Naive thymus-derived CD4-positive, alpha-beta T cell (primary cell): ENCODE measurements at regions not wholly inside any gene's neighbourhood (a gene's known extent, or its start where the extent isn't known, plus 50 kb on each side); places are given as distances from the start of the nearest gene placed in this dataset.

ENCODE experiments used
- ATAC-seq: fragments of 150-1000 bp; cut with Tn5 transposase; 2 replicates; pipeline ENCODE4 v1.10.0; 2021; ENCODE audit warnings: mild to moderate bottlenecking, moderate library complexity
- CTCF ChIA-PET: fragments of 350-600 bp; sonication (Branson Sonifier 250); formaldehyde crosslinking; loops from one replicate; lab custom pipeline; 2021; ENCODE audit warnings: antibody characterized with exemption; lab: Charles Lee
- POLR2A ChIA-PET: fragments of 350-600 bp; sonication (Branson Sonifier 250); formaldehyde crosslinking; loops from one replicate; lab custom pipeline; 2021; ENCODE audit warnings: antibody characterized with exemption, inconsistent platforms; lab: Charles Lee
- DNase-seq, 9 donors: peaks; one replicate each; pipeline versions ENCODE4 v3.0.0 to v3.0.0-alpha.2; 2020 to 2022; ENCODE audit warnings: mixed read lengths in 1 of 9
- H3K27ac ChIP-seq: one replicate; pipeline ENCODE4 v1.7.0; 2013; ENCODE audit warnings: mild to moderate bottlenecking, low read depth, low read length, moderate library complexity
- H3K27me3 ChIP-seq, 2 donors: one replicate each; pipeline ENCODE4 v1.7.0; 2013; ENCODE audit warnings: low read length in 2 of 2, mild to moderate bottlenecking in 2 of 2, moderate library complexity in 2 of 2; ENCODE audit not compliant: control insufficient read depth in 2 of 2, insufficient read depth in 2 of 2
- H3K36me3 ChIP-seq, 3 experiments: 1 replicate in 2 of 3; 2 replicates in 1 of 3; pipeline ENCODE4 v1.7.0; 2013; ENCODE audit warnings: low read length in 3 of 3, mild to moderate bottlenecking in 3 of 3, moderate library complexity in 1 of 3; ENCODE audit not compliant: insufficient read depth in 3 of 3, control insufficient read depth in 2 of 3
- H3K4me1 ChIP-seq, 2 donors: one replicate each; pipeline ENCODE4 v1.7.0; 2013; ENCODE audit warnings: low read length in 2 of 2, mild to moderate bottlenecking in 2 of 2, moderate library complexity in 1 of 2; ENCODE audit not compliant: control insufficient read depth in 2 of 2, insufficient read depth in 2 of 2
- H3K4me3 ChIP-seq: 2 replicates; pipeline ENCODE4 v1.7.0; 2013; ENCODE audit warnings: mild to moderate bottlenecking, low read length
- H3K9me3 ChIP-seq, 3 experiments: 1 replicate in 2 of 3; 2 replicates in 1 of 3; pipeline ENCODE4 v1.7.0; 2013; ENCODE audit warnings: low read length in 3 of 3; ENCODE audit not compliant: control insufficient read depth in 2 of 3
- H3K27ac Mint-ChIP-seq, 9 donors: one replicate each; pipeline ENCODE4 v1.8.0; 2020 to 2022; ENCODE audit warnings: mixed read lengths in 9 of 9, mild to moderate bottlenecking in 8 of 9, moderate library complexity in 5 of 9, inconsistent platforms in 2 of 9
- H3K27me3 Mint-ChIP-seq, 5 donors: one replicate each; pipeline ENCODE4 v1.8.0; 2021 to 2022; ENCODE audit warnings: mixed read lengths in 5 of 5, mild to moderate bottlenecking in 1 of 5
- H3K36me3 Mint-ChIP-seq, 5 donors: one replicate each; pipeline ENCODE4 v1.8.0; 2020 to 2022; ENCODE audit warnings: mixed read lengths in 5 of 5, mild to moderate bottlenecking in 3 of 5, inconsistent platforms in 1 of 5
- H3K4me1 Mint-ChIP-seq, 7 donors: one replicate each; pipeline ENCODE4 v1.8.0; 2020 to 2022; ENCODE audit warnings: mixed read lengths in 7 of 7, mild to moderate bottlenecking in 3 of 7, inconsistent platforms in 1 of 7
- H3K4me3 Mint-ChIP-seq, 10 donors: one replicate each; pipeline ENCODE4 v1.8.0; 2020 to 2022; ENCODE audit warnings: mild to moderate bottlenecking in 10 of 10, mixed read lengths in 10 of 10, moderate library complexity in 6 of 10, inconsistent platforms in 2 of 10
- H3K9me3 Mint-ChIP-seq, 11 donors: one replicate each; pipeline ENCODE4 v1.8.0; 2020 to 2022; ENCODE audit warnings: mixed read lengths in 11 of 11, mild to moderate bottlenecking in 4 of 11, inconsistent platforms in 1 of 11, moderate library complexity in 1 of 11
- intact Hi-C, 2 donors: fragments of 100-400 bp; cut with micrococcal nuclease; formaldehyde crosslinking; loops; one replicate each; pipeline ENCODE4 v1.15.1; 2023

DNA sequence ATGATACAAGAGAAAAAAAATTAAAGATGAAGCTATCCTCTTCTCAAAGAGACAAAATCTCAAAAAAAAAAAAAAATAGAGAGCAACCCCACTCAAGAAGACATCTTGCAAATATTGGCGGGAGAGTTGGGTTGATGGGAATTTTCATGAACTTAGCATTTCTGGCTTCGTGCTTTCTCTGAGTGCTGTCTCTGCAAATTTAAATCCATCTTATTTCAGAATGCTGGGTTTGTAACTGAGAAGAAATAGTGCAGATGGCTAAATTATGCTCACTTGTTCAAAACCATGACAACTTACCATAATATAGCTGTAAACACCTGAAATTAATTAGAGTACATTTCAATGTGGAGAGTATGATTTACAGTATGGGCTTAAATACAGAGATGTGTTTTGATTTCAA lies 484.8 kb upstream of the CELF2 start:
- POLR2A ChIA-PET: no interaction called here
- ATAC-seq: no peak
- intact Hi-C loops: no loop called here
- Mint-ChIP-seq H3K4me3 (no peak overlapping the region), H3K4me1 (no peaks in the 10 kb centered on the region), H3K36me3 (no peaks in the 10 kb centered on the region), H3K9me3 (peaks cover 0 to 2% (median 0%) of the 10 kb centered on the region in 11 donors), H3K27ac (no peak overlapping the region), H3K27me3 (peaks cover 0 to 10% (median 8%) of the 10 kb centered on the region in 5 donors)
- no peak overlapping the region for H3K27ac ChIP-seq
- H3K4me3 ChIP-seq: no peak overlapping the region
- no peaks in the 10 kb centered on the region for H3K4me1 ChIP-seq
- no peaks in the 10 kb centered on the region for H3K9me3 ChIP-seq
- no peak for DNase-seq
- no peaks in the 10 kb centered on the region for H3K36me3 ChIP-seq
- H3K27me3 ChIP-seq: no peaks in the 10 kb centered on the region
- CTCF ChIA-PET: no interaction called here

DNA sequence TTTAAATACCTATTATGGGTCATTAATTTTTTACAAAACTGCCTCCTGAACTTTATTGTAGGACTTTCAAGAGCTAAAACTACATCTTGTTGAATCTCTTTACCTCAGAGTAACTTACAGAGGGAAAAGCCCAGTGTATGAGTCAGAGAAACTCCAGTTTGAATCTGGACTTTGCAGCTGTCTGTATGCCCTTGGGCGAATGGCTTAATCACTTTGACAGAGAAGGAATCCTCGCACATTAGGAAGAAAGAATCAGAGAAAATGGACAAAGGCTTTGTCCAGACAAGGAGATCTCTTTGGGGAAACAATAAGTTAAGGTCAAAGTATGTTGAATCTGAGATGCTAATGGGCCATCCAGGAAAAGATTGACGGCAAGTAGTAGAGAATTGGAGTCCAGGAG lies 484.2 kb upstream of the CELF2 start:
- no peak overlapping the region for H3K27ac Mint-ChIP-seq
- ATAC-seq: no peak
- no peaks in the 10 kb centered on the region for H3K9me3 ChIP-seq
- peaks cover 0 to 10% (median 8%) of the 10 kb centered on the region in 5 donors for H3K27me3 Mint-ChIP-seq
- no peaks in the 10 kb centered on the region for H3K36me3 ChIP-seq
- ChIA-PET POLR2A (no interaction called here), CTCF (no interaction called here)
- no peak overlapping the region for H3K4me3 ChIP-seq
- no peaks in the 10 kb centered on the region for H3K4me1 Mint-ChIP-seq
- no peaks in the 10 kb centered on the region for H3K36me3 Mint-ChIP-seq
- DNase-seq: no peak
- H3K9me3 Mint-ChIP-seq: peaks cover 0 to 2% (median 0%) of the 10 kb centered on the region in 11 donors
- H3K27me3 ChIP-seq: no peaks in the 10 kb centered on the region
- intact Hi-C loops: no loop called here
- no peak overlapping the region for H3K27ac ChIP-seq
- no peak overlapping the region for H3K4me3 Mint-ChIP-seq
- no peaks in the 10 kb centered on the region for H3K4me1 ChIP-seq

DNA sequence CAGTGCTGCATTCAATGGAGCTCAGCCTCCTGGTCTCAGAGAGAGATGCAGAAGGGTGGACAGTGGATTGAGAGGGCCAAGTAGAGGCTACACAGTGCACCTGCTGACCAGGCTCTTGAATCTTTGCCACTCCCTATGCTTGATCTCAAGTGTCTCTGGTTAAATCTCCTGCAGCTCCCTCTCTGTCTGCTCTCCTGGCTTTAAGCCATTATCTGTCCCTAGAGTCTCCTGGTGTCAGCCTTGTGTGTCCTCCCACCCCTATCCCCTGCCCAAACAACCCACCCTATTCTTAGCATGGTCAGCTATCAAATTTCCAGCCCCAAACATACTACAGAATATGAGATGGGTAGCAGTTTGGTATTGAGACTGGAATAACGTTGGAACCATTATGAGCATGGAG lies 479.3 kb upstream of the CELF2 start:
- DNase-seq (no peak), ATAC-seq (no peak)
- Mint-ChIP-seq H3K27ac (no peak overlapping the region), H3K27me3 (peaks cover 0 to 27% (median 5%) of the 10 kb centered on the region in 5 donors), H3K4me1 (no peaks in the 10 kb centered on the region), H3K4me3 (no peak overlapping the region), H3K36me3 (no peaks in the 10 kb centered on the region), H3K9me3 (peaks cover 0 to 3% (median 0%) of the 10 kb centered on the region in 11 donors)
- ChIA-PET CTCF (no interaction called here), POLR2A (no interaction called here)
- no peaks in the 10 kb centered on the region for H3K9me3 ChIP-seq
- H3K36me3 ChIP-seq: no peaks in the 10 kb centered on the region
- H3K4me3 ChIP-seq: no peak overlapping the region
- H3K27me3 ChIP-seq: no peaks in the 10 kb centered on the region
- H3K4me1 ChIP-seq: no peaks in the 10 kb centered on the region
- intact Hi-C loops: no loop called here
- no peak overlapping the region for H3K27ac ChIP-seq

DNA sequence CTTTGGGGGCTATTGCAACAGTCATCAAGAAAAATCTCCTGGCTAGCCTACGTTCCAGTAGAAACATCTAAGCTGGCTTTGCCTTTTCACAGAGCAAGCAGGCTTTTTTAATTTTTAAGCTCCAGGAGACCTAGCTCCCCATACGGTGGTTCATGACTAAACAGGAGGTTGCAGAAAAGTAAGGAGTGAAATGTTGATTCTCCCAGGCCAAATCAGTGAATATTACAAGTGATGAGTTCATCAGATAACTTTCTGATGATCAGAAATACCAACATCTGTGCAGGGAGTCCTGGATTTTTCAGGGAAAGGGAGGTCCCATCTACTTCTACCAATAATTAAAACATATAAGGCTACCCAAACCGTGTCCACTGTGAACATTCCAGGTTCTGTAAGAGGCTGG lies 477.3 kb upstream of the CELF2 start:
- H3K4me1 ChIP-seq: no peaks in the 10 kb centered on the region
- peaks cover 0 to 38% (median 5%) of the 10 kb centered on the region in 5 donors for H3K27me3 Mint-ChIP-seq
- intact Hi-C loops: no loop called here
- ChIA-PET CTCF (no interaction called here), POLR2A (interaction anchor here (0.8 kb wide), 1 partner anchor 43 kb away, joined by 3 read pairs; no protein-coding TSS in a partner anchor)
- H3K4me1 Mint-ChIP-seq: no peaks in the 10 kb centered on the region
- ATAC-seq (no peak), DNase-seq (no peak)
- no peak overlapping the region for H3K27ac Mint-ChIP-seq
- H3K4me3 Mint-ChIP-seq: no peak overlapping the region
- H3K36me3 Mint-ChIP-seq: no peaks in the 10 kb centered on the region
- H3K36me3 ChIP-seq: no peaks in the 10 kb centered on the region
- no peaks in the 10 kb centered on the region for H3K9me3 ChIP-seq
- no peaks in the 10 kb centered on the region for H3K27me3 ChIP-seq
- H3K9me3 Mint-ChIP-seq: peaks cover 0 to 3% (median 0%) of the 10 kb centered on the region in 11 donors
- H3K27ac ChIP-seq: no peak overlapping the region
- H3K4me3 ChIP-seq: no peak overlapping the region

DNA sequence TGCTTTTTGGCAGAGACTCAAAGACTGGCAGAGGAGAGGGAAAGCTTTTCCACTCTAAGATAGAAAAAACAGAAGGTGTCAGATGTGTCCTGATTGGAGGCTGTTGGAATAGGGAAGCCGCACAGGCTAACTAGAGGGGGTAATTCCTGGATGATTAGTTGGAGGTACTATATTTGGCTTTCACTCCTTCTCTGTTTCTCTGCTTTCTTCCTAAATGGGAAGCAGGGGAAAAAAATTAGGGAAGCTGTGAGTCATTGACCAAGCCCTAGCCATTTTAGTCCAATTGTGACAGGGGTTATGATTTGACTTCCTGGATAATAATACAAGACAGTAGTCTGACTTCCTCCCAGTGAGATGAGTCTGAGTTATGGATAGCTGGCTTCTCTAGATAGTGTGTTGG lies 475.2 kb upstream of the CELF2 start:
- Histone ChIP-seq H3K4me3 (no peak overlapping the region), H3K27ac (no peak overlapping the region), H3K27me3 (no peaks in the 10 kb centered on the region), H3K36me3 (no peaks in the 10 kb centered on the region), H3K9me3 (no peaks in the 10 kb centered on the region), H3K4me1 (no peaks in the 10 kb centered on the region)
- no peak for ATAC-seq
- Mint-ChIP-seq H3K9me3 (peaks cover 0 to 3% (median 0%) of the 10 kb centered on the region in 11 donors), H3K36me3 (no peaks in the 10 kb centered on the region), H3K4me1 (no peaks in the 10 kb centered on the region), H3K27me3 (peaks cover 0 to 36% (median 5%) of the 10 kb centered on the region in 5 donors), H3K4me3 (no peak overlapping the region), H3K27ac (no peak overlapping the region)
- no peak for DNase-seq
- ChIA-PET CTCF (no interaction called here), POLR2A (no interaction called here)
- intact Hi-C loops: no loop called here

DNA sequence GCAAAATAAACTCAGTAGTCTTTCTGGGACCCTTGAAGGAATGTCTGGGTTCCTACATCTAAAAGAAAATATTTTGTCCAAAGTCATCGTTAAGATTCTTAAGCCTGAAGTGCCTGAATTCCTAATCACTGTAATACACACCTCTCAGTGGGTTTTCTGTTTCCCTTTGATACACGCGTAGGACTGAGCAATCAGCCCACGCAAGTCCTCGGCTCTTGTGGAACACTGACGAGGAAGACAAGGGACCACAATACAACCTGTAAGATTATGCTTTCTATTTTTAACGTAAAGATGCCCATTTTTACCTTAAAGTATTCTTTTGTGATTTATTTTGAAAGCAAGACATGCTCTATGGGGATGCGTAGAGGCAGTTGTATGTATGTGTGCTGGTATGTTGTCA lies 472.8 kb upstream of the CELF2 start:
- POLR2A ChIA-PET: no interaction called here
- DNase-seq: no peak
- no peaks in the 10 kb centered on the region for H3K36me3 Mint-ChIP-seq
- H3K27me3 Mint-ChIP-seq: peaks cover 0 to 39% (median 5%) of the 10 kb centered on the region in 5 donors
- peaks cover 0 to 3% (median 0%) of the 10 kb centered on the region in 11 donors for H3K9me3 Mint-ChIP-seq
- no peaks in the 10 kb centered on the region for H3K36me3 ChIP-seq
- no peaks in the 10 kb centered on the region for H3K4me1 Mint-ChIP-seq
- CTCF ChIA-PET: no interaction called here
- H3K4me3 ChIP-seq: no peak overlapping the region
- no peaks in the 10 kb centered on the region for H3K27me3 ChIP-seq
- H3K4me1 ChIP-seq: no peaks in the 10 kb centered on the region
- H3K9me3 ChIP-seq: no peaks in the 10 kb centered on the region
- intact Hi-C loops: no loop called here
- no peak overlapping the region for H3K27ac Mint-ChIP-seq
- no peak overlapping the region for H3K27ac ChIP-seq
- ATAC-seq: no peak
- H3K4me3 Mint-ChIP-seq: no peak overlapping the region

DNA sequence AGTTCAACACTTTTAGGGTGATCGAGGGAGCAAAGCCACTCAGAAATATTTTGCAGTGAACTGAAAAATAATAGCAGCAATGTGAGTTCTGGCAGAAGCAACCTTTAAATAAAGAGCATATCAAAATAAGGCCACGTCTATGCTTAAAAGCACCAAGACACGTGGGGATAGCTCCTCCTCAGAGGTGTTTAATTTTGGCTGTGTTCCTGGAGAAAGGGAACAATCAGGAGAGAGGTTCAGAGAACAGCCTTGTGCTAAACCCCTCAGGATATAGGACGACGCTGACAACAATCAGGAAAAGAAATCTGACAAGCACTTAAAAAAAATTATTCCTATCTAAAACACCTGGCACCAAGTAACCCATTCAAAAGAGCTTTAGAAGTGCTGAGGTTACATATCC lies 471.9 kb upstream of the CELF2 start:
- no peak overlapping the region for H3K27ac ChIP-seq
- no peak for DNase-seq
- CTCF ChIA-PET: no interaction called here
- peaks cover 0 to 32% (median 6%) of the 10 kb centered on the region in 5 donors for H3K27me3 Mint-ChIP-seq
- no peaks in the 10 kb centered on the region for H3K27me3 ChIP-seq
- no peak overlapping the region for H3K4me3 ChIP-seq
- no peaks in the 10 kb centered on the region for H3K9me3 ChIP-seq
- H3K36me3 Mint-ChIP-seq: no peaks in the 10 kb centered on the region
- no peak for ATAC-seq
- no peaks in the 10 kb centered on the region for H3K4me1 Mint-ChIP-seq
- no peak overlapping the region for H3K27ac Mint-ChIP-seq
- POLR2A ChIA-PET: no interaction called here
- intact Hi-C loops: no loop called here
- no peak overlapping the region for H3K4me3 Mint-ChIP-seq
- no peaks in the 10 kb centered on the region for H3K4me1 ChIP-seq
- H3K9me3 Mint-ChIP-seq: peaks cover 0 to 3% (median 0%) of the 10 kb centered on the region in 11 donors
- H3K36me3 ChIP-seq: no peaks in the 10 kb centered on the region
